SKM-1 (cell line): ENCODE measurements at regions not wholly inside any gene's neighbourhood (a gene's known extent, or its start where the extent isn't known, plus 50 kb on each side); places are given as distances from the start of the nearest gene placed in this dataset.

Experiments
- DNase-seq: peaks from one replicate; lab custom pipeline; 2025; ENCODE audit not compliant: unreplicated experiment; lab: John Stamatoyannopoulos, UW

DNA sequence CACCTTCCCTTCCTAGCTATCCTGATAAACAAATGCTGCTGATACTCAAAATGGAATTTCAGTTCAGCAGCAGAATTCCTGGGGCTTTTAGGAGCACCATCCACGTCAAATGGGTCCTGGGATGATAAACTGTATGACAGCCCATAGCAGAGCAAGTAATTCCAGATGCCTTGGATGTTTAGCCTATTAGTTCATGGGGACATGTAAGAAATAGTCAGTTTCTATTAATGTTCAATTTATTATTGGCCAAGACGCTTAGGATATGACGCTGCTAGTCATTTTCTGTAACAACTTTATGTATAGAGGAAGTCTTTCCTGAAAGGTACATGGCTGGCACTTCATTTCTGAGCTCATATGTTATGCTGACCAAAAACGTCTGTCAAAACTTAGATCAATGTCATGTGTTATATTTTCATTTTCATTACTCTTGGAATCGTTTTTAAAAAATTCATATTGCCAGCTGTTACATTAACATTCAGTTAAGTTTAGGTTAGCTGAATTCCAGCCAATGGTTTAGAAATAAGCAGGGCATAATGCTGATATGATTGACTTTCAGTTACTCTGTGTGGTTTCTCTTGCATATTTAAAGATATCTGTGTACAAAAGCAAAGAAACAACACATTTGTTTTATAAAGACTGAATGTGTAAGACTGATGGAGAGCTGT is 243.8 kb downstream of the CSNK1G3 start:
- no peak for DNase-seq

DNA sequence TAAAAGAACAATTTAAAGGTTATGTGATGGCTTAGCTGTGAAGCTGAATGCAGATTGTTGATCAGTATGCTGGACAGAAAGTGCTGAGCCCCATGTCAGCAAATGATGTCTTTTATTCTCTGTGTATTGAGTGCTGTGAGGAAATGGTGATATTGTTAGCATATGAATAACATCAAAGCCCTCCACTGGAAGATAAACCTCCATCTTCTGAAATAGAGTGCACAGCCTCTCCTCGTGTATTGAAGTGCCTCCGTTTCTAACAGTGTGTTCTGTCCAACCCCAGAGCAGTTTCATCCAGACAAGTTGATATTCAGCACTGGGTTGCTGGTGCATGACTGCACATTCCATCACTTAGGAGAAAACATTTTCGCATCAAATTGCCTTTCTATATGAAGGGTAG is 242.9 kb downstream of the CSNK1G3 start:
- no peak for DNase-seq

DNA sequence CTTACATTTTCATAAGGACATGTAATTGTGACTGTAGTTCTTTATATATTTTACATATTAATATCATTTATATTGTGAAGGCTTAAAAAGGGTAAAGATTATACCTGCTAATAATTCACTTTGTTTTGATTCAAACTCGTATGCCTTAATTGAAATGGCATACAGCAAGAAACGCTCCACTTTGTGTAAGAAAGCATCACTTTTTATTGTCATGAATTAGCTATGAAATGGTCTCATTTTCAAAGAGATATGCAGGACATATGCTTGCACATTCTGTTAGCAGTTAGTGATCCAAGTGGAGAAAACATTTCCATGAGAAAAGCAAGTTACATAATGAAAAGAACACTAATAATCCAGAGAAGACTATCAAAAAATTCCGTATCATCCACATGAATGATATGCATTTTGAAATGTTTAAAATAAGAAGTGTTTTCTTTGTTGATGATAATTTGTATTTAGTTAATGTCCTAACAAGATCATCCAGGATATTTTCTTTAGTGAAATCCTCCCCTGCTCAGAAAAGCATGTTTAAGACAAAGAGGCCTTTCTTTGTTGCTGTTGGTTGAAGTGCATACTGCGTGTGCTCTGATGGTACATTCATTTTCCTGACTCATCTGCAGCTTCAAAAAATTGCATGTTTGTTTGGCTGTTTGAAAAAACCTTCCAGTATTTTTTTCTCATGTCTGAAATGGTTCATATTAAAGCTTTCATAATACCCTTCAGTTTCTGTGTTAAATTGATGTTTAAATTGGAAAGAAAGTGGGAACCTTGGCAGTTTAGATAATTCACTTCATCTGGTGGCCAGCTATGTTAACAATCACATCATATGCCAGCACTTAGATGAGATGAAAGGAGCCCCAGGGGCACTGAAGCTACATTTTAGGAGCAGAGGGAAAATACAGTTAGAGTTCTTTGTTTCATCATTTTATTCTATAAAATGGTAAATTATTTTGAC is 242.2 kb downstream of the CSNK1G3 start:
- DNase-seq, result no peak

DNA sequence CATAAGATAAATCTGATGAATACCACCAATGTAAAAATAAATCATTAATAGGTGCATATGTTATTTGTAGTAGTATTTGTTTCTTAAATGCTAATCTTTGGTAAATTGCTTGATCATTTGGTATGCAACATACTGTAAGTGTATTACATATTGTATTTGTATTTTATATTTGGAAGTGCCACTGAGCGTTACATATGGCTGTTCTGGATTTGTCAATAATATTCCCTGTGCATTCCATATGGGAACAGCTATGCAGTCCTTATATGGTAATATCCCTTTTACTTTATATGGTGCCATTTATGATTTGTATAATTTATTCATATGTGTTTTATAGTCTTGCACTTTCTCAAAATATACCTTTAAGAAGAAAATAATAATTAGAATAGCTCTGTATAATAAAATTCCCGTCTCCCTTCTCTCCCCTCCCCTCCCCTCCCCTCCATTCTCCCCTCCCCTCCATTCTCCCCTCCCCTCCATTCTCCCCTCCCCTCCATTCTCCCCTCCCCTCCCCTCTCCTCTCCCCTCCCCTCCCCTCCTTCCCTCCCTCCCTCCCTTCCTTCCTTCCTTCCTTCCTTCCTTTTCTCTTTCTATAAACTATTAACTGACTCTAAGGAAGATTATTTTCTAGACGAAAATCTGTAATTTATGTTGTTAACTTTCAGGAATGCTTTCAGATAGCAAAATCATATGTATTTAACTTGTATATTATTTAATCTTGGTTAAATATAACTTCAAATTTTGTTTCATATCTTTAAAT is 241.4 kb downstream of the CSNK1G3 start:
- no peak for DNase-seq

DNA sequence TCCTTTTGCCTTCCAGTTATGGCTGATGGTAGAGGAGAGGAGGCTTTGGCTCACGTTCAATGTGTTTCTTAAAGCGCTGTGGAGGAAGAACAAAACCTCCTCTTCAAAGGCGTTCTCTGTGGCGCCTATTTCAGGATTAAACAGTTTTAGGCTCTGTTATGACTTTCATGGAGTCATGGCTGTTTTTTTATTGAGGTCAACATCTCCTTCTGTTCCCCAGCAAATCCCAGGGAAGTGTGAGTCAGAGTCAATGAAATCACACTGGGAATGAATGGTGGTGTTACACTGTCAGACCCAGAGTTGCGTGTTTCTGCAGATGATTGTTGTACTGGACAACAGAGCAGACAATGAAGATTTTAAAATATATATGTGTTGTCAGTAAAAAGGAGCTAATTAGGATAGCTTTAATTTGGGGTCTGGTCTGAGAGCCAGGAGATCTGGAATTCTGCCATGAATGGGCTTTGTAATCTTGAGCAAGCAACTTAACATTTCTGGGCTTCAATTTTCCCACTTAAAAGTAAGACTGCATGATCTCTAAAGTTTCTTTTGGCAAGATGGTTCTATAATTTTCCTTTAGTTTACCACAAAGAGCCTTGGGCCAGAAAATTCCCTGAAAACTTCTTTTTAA is 240.7 kb downstream of the CSNK1G3 start:
- DNase-seq, result no peak

DNA sequence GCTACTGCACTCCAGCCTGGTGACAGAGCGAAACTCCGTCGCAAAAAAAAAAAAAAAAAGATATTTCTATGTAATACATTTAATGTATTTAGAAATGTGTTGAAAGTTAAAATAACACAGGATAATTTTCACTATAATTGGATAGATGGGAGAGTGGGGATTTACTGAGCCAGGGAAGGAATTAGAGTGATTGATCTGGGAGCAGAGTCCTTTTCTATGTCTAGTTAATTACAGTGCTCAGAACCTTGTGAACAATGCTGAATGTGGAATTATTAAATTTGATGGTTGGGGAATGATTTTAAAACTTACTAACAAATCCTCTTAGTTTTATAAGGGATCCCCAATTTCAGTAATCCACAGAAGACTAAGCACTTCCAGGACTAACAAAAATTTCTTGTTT is 239.7 kb downstream of the CSNK1G3 start:
- no peak for DNase-seq

DNA sequence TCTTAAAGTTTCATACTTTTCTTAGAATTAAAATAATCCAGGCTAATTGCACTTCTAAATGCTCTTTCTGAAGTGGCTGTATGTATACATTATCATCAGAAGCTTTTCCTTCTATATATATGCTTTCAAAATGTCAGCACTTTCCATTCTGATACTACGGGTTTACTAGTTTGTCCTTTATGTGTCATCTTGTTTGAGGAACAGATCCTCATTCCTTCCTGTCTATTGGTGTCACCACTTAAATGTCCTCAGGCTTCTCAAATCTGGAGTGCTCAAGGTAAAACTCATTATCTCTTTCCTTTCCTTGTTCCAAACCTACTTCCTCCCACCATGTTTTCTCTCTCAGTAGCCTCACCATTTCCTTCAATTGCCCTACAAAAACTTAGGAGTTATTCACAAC is 236.3 kb downstream of the CSNK1G3 start:
- DNase-seq, result no peak

DNA sequence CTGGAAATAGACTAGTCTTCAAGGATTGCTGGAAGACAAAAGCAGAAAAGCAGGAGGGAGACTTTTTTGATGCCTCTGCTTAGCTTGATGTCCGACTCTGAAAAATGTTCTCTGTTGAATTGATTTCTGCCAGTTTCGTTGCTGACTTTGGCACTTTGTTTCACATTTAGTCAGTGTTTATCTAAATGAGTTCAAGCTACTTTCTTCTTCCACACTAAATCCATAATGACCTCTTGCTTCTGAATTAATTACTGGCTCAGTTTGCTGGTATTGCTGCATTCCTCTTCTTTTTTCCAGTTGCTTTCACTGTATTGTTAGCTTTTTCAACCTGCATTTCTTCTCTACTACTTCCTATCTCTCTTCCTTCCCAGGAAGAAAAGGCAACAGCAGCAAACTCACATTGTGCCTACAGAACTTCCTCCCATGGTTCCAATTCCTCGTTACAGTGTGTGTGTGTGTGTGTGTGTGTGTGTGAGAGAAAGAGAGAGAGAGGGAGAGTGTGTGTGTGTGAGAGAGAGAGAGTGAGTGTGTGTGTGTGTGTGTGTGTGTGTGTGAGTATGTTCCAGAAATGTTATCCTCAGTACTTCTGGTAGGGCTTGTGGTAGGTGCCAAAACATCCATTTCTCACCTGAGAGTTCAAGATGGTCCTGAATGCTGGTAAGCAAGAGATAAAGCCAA is 234.8 kb downstream of the CSNK1G3 start:
- no peak for DNase-seq

DNA sequence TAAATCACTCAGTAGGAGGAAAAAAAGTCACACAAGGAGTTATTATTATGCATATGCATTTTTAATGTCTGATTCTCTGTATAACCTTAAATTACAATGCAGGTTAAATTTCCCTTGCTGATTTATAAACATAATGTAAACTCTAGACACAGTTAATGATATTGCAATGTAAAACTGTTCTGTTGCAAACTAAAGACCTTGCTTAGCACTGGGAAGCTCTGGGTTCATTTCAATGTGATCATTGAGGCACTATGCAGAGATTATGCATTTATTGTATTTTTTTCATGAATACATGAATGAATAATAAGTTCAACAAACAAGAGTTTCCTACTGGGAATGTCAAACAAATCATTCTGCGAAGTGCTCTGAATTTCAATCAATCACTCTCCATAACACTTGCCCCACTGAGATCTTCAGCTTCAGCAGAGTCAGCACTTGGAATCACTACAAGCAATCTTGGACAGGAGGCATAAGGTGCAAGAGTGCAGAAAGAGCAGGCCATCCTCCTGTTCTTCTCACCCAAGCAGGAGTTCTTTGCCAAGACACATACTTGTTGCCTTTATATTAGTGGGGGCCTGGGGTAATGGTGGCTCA is 232.1 kb downstream of the CSNK1G3 start:
- no peak for DNase-seq

DNA sequence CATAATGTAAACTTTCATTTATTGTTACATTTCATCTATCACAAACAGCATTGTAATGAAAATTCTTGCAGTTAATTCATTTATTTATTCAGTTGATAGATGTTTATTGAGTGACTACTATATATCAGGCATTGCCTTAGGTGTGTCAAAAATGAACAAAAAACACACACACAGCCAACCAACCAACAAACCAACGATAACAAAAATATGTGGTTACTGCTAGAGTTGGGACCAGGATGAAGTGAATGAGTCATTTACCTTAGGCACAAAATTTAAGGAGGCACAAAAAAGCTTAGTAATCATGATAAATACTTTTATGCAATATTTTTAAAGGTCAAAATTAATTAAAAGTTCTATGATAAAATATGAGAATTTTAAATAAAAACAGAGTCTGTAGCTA is 223.4 kb downstream of the CSNK1G3 start:
- no peak for DNase-seq

DNA sequence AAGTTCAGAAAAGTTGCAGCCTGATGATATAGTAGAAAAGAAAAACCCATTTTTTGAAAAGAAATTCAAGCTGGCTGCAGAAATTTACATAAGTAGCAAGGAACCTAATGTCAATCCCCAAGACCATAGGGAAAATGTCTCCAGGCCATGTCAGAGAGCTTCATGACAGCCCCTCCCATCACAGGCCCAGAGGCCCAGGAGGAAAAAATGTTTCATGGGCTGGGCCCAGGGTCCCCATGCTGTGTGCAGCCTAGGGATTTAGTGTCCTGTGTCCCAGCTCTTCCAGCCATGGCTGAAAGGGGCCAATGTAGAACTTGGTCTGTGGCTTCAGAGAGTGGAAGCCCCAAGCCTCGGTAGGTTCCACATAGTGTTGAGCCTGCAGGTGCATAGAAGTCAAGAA is 220.3 kb downstream of the CSNK1G3 start:
- no peak for DNase-seq

DNA sequence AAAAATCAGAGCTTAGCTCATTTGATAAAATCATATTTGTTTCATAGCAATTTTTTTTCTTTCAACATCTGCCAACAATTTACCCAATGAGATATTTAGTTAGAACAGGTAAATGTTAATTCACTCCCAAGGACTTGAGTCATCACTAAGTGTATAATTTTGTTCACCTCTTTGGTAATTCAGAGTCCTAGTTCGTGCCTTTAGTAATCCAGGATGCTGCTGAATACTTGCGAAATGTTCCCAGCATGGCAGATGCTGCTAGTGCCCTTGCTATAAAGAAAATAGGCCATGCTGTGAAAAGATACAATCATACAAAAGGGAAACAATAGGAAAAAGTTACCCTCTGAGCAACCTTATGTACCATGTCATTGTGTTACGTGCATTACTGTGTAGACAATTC is 210.5 kb downstream of the CSNK1G3 start:
- no peak for DNase-seq

DNA sequence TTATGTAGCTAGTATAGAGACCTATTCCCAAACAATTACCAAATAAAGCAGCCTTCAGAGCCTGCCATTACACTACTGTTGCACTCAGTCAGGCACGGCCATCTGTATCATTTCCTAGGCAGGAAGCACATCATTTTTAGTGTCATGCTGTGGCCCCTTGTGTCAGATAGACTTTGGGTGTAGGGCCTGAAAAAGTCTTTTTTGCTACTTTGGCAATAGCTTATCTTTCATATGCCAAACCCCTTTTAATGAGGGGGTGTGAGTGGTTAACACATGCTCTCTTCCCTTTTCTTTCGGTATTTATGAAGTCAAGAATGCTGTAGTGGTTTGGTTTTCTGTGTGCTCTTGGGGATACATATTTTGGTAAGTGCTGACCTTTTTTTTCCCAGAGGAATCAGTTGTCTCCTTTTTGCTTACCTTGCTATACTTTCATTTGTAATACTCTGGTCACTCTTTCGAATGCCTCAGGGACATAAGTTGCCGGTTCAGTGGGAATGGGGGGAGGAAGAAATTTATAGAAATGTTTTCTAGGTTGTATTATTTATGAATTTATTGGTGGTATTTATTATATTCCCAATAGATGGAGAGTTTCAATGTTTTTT is 209.8 kb downstream of the CSNK1G3 start:
- DNase-seq, result no peak

DNA sequence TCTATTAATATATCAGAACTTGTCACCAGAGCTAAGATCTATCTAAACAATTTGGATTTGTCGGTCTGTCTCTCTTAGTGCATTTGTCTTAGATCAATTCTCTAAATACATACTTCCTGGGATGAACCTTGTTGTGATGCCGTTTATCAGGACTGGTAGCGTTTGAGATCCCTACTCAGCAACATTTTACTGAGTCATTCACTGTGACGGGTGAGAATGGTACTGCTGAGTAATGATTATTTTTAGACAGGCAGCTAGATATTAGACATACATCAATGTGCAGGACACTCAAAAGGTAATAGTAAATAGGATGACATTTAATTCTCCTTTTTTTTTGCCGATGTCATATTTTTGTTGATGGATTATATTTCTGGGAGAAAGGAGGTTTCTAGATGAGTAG is 209.0 kb downstream of the CSNK1G3 start:
- DNase-seq, result no peak

DNA sequence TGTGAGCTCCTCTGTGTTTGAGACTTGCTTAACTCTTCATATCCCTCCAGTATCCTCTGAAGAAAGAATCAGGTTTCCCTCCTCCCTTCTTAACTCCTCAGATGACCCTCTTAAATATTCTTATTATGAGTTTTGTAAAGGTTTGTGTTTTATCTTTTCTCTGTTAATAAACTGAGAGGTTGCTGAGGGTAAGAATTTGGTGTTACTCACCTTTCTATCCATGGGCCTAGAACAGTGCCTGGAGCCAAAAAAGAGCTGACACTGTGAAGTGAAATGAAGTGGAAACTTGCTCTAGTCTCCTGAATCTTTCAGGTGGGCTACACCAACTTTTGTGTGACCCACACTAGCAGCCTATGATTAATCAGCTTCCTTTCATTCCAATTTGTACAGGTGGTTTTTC is 208.4 kb downstream of the CSNK1G3 start:
- DNase-seq, result no peak

DNA sequence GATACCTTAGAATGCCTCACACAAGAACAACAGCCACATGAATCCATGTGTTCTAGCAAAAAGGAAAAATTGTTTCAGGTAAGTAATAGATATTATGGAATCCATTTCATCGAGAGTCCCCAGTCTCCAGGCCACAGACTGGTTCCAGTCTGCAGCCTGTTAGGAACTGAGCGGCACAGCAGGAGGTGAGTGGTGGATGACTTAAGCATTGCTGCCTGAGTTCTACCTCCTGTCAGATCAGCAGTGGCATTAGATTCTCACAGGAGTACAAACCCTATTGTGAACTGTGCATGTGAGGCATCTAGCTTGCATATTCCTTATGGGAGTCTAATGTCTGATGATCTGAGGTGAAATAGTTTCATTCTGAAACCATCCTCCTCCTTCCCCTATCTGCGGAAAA is 207.0 kb downstream of the CSNK1G3 start:
- no peak for DNase-seq

DNA sequence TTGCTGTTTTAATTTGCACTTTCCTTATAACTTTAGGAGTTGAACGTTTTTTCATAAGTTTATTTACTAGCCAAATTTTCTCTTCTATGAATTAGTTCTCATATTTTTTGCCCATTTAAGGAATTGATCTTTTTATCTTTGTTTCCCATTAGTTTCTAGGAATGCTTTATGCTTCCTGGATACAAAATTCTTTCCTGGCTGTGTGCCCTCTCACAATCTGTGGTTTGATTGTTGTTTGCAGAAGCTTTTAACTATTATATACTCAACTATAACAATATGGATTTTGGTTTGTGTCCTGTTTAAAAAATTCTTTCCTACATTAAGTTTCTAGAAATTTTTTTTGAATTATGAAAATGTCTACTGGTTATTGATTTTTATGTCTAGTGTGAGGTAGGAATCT is 206.3 kb downstream of the CSNK1G3 start:
- DNase-seq, result no peak

DNA sequence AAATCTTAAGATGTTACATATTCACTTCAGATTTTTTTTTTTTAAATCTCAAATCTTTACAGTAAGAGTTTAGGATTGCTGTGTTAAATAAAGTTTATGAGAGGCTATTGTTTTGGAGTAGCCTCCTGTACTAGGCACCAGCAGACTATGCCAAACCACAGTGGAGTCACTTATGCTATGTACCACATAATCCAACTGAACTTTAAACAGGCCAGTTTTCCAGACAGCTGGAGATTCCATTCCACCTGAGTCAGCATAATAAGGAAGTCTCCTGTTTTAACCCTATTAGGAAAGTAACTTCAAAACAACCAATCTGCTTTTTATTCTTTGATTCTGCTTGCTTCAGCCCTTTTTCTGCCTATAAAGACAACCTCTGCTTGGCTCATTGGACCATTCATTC is 205.2 kb downstream of the CSNK1G3 start:
- no peak for DNase-seq

DNA sequence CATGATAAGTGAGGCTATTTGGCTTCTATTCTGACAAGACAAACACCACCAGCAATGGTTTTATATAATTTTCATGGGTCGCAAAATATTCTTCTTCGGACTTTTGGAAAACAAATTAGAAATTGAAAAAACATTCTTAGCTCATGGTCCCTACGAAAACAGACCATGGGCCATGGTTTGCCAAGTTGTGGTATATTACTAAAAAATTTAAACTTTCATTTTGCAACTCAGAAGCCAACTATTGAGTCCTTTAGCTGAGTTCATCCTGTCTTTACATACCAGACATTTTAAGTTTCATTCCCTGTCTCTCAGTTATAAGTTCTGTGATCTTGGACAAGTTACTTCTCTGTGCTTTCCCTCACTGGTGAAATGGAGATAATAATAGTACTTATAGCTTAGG is 198.1 kb downstream of the CSNK1G3 start:
- no peak for DNase-seq

DNA sequence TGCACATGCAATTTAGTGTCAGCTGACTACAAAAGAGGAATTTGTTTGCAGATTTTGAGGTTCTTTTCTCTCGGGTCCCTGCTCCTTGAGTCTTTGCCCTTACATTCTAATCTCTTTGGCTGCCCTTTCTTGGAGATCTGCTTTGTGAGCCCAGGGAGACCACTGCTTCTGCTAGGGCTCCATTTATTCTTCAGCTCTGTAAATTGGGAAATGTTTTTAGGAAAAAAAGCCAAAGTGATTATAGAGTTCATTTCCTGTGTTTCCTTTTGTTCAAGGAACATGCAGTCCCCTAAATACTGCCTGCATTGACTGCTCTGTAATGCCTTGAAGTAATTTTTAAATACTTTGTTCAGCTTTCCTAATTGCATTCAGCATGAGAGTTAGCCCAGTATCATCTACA is 197.4 kb downstream of the CSNK1G3 start:
- no peak for DNase-seq
